Right lobe of liver (tissue), 4 donors: ENCODE measurements at regions not wholly inside any gene's neighbourhood (a gene's known extent, or its start where the extent isn't known, plus 50 kb on each side); places are given as distances from the start of the nearest gene placed in this dataset.

Experiments used
- CTCF ChIP-seq, 4 donors: fragments of 200-600 bp in 3 of 4; fragments of 450-650 bp in 1 of 4; IDR thresholded peaks; one replicate each; pipeline versions ENCODE4 v1.5.1 to v1.8.0; 2016 to 2022; ENCODE audit warnings: antibody characterized with exemption in 4 of 4, mild to moderate bottlenecking in 2 of 4
- POLR2A ChIP-seq: fragments of 450-650 bp; IDR thresholded peaks from one replicate; pipeline ENCODE4 v1.6.1; 2017; ENCODE audit warnings: antibody characterized with exemption, mild to moderate bottlenecking
- donor health status: DM: no; HTN: no; CAD: no.
- donor health status: DM: no; HTN: no; CAD: no.
- donor health status: DM: no; HTN: yes; CAD: no.

DNA sequence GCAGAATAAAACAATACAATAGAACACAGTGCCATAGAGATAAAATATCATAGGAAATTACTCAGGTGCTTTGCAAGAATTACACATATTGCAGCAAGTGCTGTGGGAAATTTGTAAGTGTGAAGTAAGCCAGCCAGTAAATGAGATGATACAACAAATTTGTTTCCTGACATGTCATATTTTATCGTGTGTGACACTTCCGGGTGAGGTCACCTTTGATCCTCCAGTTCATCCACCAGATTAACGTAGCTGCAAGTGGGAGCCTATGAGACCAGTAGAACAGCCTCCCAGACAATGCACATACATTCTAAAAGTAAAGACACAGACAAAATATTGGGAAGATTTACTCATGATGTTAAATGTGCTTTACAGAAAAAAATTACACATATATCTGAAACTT is 72.2 kb downstream of the PRDM9 start:
- no peak for TF ChIP-seq CTCF (IDR thresholded peaks at IDR 0.05)
- TF ChIP-seq POLR2A, result no peak
